HUES64 (cell line): ENCODE measurements at regions not wholly inside any gene's neighbourhood (a gene's known extent, or its start where the extent isn't known, plus 50 kb on each side); places are given as distances from the start of the nearest gene placed in this dataset.

Source experiments
- H3K27ac ChIP-seq: 2 replicates; pipeline ENCODE4 v1.7.0; 2013; ENCODE audit warnings: low read depth, low read length, inconsistent platforms
- H3K27me3 ChIP-seq: 2 replicates; pipeline ENCODE4 v1.6.1; 2013; ENCODE audit warnings: mild to moderate bottlenecking, low read length; ENCODE audit not compliant: insufficient read depth
- H3K36me3 ChIP-seq: 2 replicates; pipeline ENCODE4 v1.6.1; 2013; ENCODE audit warnings: mild to moderate bottlenecking, low read length; ENCODE audit not compliant: insufficient read depth
- H3K4me1 ChIP-seq: 2 replicates; pipeline ENCODE4 v1.6.1; 2013; ENCODE audit warnings: mild to moderate bottlenecking, low read length, moderate library complexity; ENCODE audit not compliant: insufficient read depth
- H3K4me3 ChIP-seq: 2 replicates; pipeline ENCODE4 v1.5.1; 2013; ENCODE audit warnings: mild to moderate bottlenecking, low read length, moderate library complexity
- H3K9ac ChIP-seq: 2 replicates; pipeline ENCODE4 v1.6.1; 2013; ENCODE audit warnings: mild to moderate bottlenecking, low read depth, low read length
- H3K9me3 ChIP-seq: 2 replicates; pipeline ENCODE4 v1.6.1; 2013; ENCODE audit warnings: low read depth, low read length; ENCODE audit not compliant: insufficient read depth
- WGBS: fragments of 150-250, 120-280 bp; methylation state at CpG from one replicate; pipeline ENCODE4 v1.1.7; 2013; ENCODE audit warnings: missing lambda C conversion rate; 5-methylcytosine and 5-hydroxymethylcytosine counted together

DNA sequence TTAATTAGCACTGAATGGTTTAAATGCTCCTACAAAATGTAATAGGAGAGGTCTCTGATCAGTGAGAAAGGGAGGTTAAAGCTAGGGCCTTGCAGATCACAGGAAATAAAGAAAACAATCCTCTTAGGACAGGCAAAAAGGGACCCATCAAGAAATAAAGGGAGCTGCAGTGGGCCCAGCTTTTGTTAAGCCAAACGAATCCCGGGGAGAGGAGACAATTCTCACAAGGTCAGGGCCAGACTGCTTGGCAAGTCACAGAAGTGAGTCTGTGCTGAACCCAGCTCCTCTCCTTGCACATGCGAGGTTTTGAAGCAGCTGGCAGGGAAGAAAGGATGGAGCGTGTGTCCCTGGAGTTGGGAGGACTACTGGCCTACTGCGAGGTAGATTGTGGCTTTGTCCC, 285.8 kb downstream of the COG6 start:
- WGBS, result 55% methylated on average over 5 of the region's 5 CpGs
- no peak overlapping the region for H3K9ac ChIP-seq
- no peaks in the 10 kb centered on the region for H3K9me3 ChIP-seq
- H3K36me3 ChIP-seq, result no peaks in the 10 kb centered on the region
- no peak overlapping the region for H3K4me3 ChIP-seq
- no peak overlapping the region for H3K27ac ChIP-seq
- 0 out of 2 replicates have a peak, but pooled peaks cover 9% of the 10 kb centered on the region for H3K4me1 ChIP-seq
- H3K27me3 ChIP-seq, result 0 out of 2 replicates have a peak, but pooled peaks cover 4% of the 10 kb centered on the region

DNA sequence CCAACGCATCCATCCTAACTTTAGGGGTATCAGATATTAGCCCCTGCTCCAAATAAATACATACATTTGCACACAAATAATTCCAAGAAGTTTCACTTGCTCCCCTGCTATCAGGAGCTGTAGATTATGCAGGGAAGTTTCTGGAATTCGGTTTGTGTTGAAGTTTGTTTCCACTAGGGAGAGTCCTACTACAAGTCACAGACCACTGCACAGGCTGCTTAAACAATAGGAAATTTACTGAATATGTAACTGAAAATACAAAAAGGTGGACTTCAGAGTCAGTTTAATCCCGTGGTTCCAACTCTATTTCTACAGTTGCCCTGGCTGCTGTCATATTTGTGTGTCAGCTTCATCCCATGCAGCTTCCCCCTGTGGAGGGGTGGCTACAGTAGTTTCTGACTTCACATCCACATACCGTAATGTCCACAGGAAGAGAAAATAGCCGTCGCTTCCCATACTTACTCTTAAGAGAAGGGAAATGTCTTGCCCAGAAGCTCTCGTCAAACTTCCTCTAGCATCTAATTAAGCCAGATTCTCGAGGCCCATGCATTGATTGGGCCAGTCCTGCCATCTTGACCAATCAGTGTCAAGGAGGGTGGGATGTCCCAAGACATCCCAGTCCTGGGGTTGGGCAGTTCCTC, 286.6 kb downstream of the COG6 start:
- Histone ChIP-seq H3K9ac (no peak overlapping the region), H3K9me3 (no peaks in the 10 kb centered on the region), H3K27me3 (0 out of 2 replicates have a peak, but pooled peaks cover 4% of the 10 kb centered on the region), H3K4me1 (0 out of 2 replicates have a peak, but pooled peaks cover 9% of the 10 kb centered on the region), H3K4me3 (no peak overlapping the region), H3K27ac (no peak overlapping the region), H3K36me3 (no peaks in the 10 kb centered on the region)
- 89% methylated on average over 8 of the region's 8 CpGs for WGBS

DNA sequence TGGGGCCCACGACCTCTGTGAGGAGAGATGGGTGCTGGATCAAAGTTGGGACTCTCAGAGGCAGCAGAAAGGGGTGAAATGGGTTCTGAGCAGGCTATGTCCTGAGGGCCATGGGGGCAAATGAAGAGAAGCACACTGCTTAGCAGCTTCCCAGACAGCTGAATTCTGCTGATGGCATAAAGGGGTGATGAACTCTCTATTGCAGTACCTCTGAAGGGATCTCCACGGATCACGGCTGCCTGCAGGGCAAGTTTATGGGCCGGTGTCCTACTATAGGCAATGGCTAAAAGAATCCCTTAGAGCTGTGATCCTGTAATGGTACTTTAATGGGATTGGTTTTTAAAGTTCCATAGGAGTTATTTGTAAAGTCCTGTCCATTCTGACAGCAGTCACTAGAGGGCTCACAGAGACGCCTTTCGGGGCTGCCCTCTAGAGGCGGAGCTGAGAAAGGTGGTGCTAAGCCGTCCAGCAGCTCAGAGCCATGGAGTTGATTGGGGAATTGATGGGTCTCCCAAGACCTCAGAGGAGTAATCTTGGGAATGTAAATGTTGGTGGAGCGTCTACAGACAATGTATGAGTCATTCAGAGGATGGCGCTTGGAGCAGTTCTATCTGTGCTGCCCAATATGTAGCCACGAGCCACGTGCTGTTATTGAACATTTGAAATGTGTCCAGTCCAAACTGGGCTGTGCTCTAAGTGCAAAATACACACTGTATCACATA, 287.3 kb downstream of the COG6 start:
- H3K9me3 ChIP-seq, result no peaks in the 10 kb centered on the region
- 44% methylated on average over 12 of the region's 12 CpGs for WGBS

DNA sequence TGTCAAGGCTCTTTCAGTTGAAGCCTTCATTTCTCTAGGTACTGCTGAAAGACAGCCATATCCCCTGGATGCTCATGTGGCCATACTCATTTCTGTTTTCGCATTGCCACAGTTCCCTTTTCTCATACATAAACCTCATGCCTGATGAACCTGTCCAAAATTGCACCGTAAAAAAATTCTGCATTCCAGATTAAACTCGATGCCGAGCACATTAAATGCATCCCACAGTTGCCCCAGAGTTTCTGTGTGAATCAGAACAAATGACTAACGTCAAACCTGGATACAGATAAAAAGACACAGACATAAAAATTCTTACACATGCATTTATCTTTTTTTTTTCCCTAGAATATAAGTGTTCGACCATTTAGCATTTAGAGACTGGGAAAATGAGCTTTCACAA, 288.2 kb downstream of the COG6 start:
- no peaks in the 10 kb centered on the region for H3K9me3 ChIP-seq
- WGBS, result 73% methylated on average over 6 of the region's 6 CpGs

More for the DNA sequence above, 287.3 kb downstream of the COG6 start:
- 0 out of 2 replicates have a peak, but pooled peaks cover 4% of the 10 kb centered on the region for H3K27me3 ChIP-seq
- H3K4me1 ChIP-seq, result 0 out of 2 replicates have a peak, but pooled peaks cover 9% of the 10 kb centered on the region
- H3K36me3 ChIP-seq, result no peaks in the 10 kb centered on the region
- no peak overlapping the region for H3K27ac ChIP-seq
- H3K9ac ChIP-seq, result no peak overlapping the region
- H3K4me3 ChIP-seq, result no peak overlapping the region

DNA sequence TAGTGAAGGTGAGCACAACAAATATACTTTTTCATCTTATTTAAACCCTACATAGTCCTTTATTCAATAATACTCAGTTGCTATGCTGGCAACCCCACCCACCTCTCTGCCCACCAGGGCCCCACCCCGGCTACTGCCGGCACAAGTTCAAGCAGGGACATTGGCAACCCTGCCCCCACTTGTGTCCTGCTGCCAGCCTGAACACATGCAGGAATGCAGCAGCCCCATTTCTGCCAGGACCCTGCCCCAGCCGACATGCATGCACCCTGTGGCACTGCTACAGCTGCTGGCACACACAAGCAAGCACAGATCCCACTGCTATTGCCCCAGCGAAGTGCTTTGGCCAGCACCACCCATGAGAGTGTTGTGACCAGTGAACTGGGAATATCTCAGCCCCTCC, 289.8 kb downstream of the COG6 start:
- Histone ChIP-seq H3K9ac (no peak overlapping the region), H3K27ac (no peak overlapping the region), H3K9me3 (no peaks in the 10 kb centered on the region), H3K36me3 (no peaks in the 10 kb centered on the region), H3K27me3 (0 out of 2 replicates have a peak, but pooled peaks cover 2% of the 10 kb centered on the region), H3K4me3 (no peak overlapping the region), H3K4me1 (0 out of 2 replicates have a peak, but pooled peaks cover 9% of the 10 kb centered on the region)
- 87% methylated on average over 4 of the region's 4 CpGs for WGBS

More for the DNA sequence above, 288.2 kb downstream of the COG6 start:
- Histone ChIP-seq H3K27ac (no peak overlapping the region), H3K36me3 (no peaks in the 10 kb centered on the region), H3K4me3 (no peak overlapping the region), H3K4me1 (0 out of 2 replicates have a peak, but pooled peaks cover 9% of the 10 kb centered on the region), H3K9ac (no peak overlapping the region), H3K27me3 (0 out of 2 replicates have a peak, but pooled peaks cover 4% of the 10 kb centered on the region)

DNA sequence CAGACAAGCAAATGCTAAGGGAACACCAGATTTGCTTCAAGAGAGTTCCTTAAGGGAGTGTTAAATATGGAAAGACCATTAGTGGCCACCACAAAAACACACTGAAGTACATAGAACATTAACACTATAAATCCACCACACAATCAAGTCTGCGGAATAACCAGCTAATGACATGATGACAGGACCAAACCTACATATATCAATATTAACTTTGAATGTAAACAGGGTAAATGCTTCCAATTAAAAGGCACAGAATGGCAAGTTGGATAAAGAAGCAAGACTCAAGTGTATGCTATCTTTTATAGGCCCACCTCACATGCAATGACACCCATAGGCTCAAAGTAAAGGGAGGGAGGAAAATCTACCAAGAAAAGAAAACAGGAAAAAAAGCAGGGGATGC, 291.3 kb downstream of the COG6 start:
- Histone ChIP-seq H3K36me3 (no peaks in the 10 kb centered on the region), H3K27me3 (no peaks in the 10 kb centered on the region), H3K4me1 (0 out of 2 replicates have a peak, but pooled peaks cover 2% of the 10 kb centered on the region), H3K4me3 (no peak overlapping the region), H3K9ac (no peak overlapping the region), H3K27ac (no peak overlapping the region), H3K9me3 (no peaks in the 10 kb centered on the region)
- WGBS, result 82% methylated on average over 1 of the region's 1 CpG

DNA sequence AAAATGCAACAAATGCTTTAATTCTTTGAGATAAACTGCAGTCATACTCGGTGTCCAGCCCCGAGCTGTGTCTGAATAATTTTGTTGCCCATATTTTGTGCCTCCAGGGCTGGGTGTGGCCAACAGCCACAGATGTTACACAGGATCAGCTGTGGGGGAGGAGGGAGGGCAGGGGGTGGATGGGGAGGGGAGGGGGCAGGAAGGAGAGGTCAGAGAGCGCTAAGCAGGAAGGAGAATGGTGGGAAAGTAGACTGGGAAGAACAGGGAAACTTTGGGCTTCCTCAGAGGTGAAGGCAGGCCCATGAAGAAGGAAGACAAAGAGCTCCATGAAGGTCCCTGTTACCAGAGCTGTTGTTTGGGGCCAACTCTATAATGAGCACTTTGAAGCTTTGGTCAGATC, 295.8 kb downstream of the COG6 start:
- 91% methylated on average over 3 of the region's 3 CpGs for WGBS
- Histone ChIP-seq H3K27ac (no peak overlapping the region), H3K9me3 (no peaks in the 10 kb centered on the region), H3K27me3 (no peaks in the 10 kb centered on the region), H3K4me1 (peaks cover 9% of the 10 kb centered on the region; the same call in 1 of the 2 replicates), H3K9ac (no peak overlapping the region), H3K36me3 (no peaks in the 10 kb centered on the region), H3K4me3 (no peak overlapping the region)

DNA sequence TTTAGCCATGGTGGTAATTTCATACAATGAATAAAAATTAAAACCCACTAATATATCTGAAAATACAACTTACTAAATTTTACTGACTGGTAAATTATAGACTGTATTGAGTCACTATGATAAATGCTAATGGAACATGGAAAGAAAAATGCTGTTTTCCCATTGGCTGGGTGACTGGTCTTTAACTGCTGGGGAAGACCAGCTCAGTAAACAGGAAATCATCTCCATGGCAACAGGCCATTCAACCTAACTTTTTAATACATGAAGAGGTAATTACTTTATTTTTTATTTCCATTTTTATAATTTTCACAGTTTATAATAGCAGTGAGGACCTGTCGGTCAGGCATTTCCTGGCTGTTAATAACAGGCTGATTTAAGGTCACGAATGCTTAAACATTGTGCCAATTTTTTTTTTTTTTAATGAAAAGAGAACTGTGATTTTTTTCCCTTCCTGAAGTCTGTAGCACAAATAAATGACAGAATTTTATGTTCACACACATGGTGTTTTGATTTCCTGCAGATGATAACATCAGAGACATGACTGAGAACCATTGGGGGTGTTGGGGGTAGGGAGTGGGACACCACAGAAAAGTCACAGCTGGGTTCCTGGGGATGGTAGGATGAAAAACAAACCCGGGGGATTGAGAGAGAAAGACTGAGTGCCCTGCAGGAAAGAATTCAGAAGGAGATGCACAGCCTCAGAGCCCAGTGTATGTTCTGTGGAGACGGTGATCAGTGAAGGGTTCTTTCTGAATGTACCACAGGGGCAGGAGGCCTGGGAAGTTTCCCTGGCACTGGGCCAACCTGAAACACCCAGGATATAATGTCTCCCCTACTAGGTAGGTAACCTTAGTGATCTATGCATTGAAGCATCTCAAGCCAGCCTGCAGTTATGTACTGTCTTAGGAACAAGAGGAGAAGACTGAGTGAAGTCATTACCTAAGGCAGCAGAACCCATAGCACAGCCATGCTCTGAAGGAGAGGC, 297.1 kb downstream of the COG6 start:
- Histone ChIP-seq H3K9me3 (no peaks in the 10 kb centered on the region), H3K9ac (no peak overlapping the region), H3K27ac (no peak overlapping the region), H3K36me3 (no peaks in the 10 kb centered on the region), H3K27me3 (no peaks in the 10 kb centered on the region), H3K4me1 (peaks cover 9% of the 10 kb centered on the region; the same call in 1 of the 2 replicates), H3K4me3 (no peak overlapping the region)
- 78% methylated on average over 4 of the region's 4 CpGs for WGBS

DNA sequence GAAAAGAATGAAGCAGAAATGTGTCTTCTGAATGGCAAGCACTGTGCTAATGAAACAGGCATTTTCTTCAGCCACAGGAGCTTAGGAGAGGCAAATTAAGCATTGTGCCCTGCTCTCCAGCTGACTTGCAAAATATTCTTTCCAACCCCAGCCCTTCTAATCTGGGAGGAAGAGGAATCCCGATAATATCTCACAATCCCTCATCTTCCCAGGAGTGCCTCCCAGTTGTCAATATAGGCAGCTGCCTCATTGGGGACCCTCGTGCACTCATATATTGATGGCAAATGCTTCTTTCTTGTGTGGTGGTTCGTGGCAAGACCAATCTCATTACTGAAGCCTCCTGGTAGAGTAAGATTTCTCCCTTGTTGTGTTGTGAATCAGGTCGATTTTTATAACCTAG, 299.0 kb downstream of the COG6 start:
- H3K27me3 ChIP-seq, result no peaks in the 10 kb centered on the region
- no peaks in the 10 kb centered on the region for H3K9me3 ChIP-seq
- 80% methylated on average over 4 of the region's 4 CpGs for WGBS
- H3K27ac ChIP-seq, result no peak overlapping the region
- H3K36me3 ChIP-seq, result no peaks in the 10 kb centered on the region
- H3K9ac ChIP-seq, result no peak overlapping the region
- peaks cover 9% of the 10 kb centered on the region; the same call in 1 of the 2 replicates for H3K4me1 ChIP-seq
- no peak overlapping the region for H3K4me3 ChIP-seq

DNA sequence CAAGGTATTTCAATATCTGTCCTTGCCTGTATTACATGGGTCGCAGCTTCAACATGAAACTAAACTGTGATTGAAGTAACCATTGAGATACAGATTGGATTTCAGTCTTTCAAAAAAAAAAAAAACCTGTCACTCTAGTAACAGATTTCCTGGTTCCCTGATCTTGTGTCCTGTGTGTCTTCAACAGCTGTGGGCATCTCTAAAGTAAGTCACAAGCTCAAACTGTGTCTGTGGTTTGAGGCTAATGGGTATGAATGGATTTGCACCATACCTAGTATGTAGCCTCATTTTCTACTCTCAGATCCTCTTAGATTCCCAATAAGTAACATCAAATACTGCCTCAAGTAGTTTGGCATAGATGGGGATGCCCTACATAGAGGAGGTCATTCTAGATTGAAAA, 300.1 kb downstream of the COG6 start:
- H3K9me3 ChIP-seq, result no peaks in the 10 kb centered on the region
- no peak overlapping the region for H3K4me3 ChIP-seq
- WGBS, result 100% methylated on average over 1 of the region's 1 CpG
- no peaks in the 10 kb centered on the region for H3K36me3 ChIP-seq
- H3K9ac ChIP-seq, result no peak overlapping the region
- peaks cover 9% of the 10 kb centered on the region; the same call in 1 of the 2 replicates for H3K4me1 ChIP-seq
- H3K27me3 ChIP-seq, result no peaks in the 10 kb centered on the region
- no peak overlapping the region for H3K27ac ChIP-seq
